GM23338 (cell line): ENCODE measurements at regions not wholly inside any gene's neighbourhood (a gene's known extent, or its start where the extent isn't known, plus 50 kb on each side); places are given as distances from the start of the nearest gene placed in this dataset.

Experiments used
- ATAC-seq: fragments of 200-7000 bp; cut with Tn5 transposase; 3 replicates; pipeline ENCODE4 v1.9.1; 2020
- DNase-seq: peaks from one replicate; pipeline ENCODE4 v3.0.0-alpha.2; 2015; ENCODE audit warnings: low spot score
- H2AFZ ChIP-seq: fragments of 200-600 bp; sonication (generic); 2 replicates; pipeline ENCODE4 v1.8.0; 2016; ENCODE audit warnings: antibody characterized with exemption, mild to moderate bottlenecking, moderate library complexity
- H3F3A ChIP-seq: fragments of 200-600 bp; sonication (generic); replicated peaks from 2 replicates; pipeline ENCODE4 v1.8.0; 2017; ENCODE audit warnings: antibody characterized with exemption, mixed run types, low read depth
- H3K27ac ChIP-seq: fragments of 200-600 bp; sonication (generic); 2 replicates; pipeline ENCODE4 v1.6.1; 2016; ENCODE audit warnings: low read depth
- H3K27me3 ChIP-seq: fragments of 200-600 bp; sonication (generic); 2 replicates; pipeline ENCODE4 v1.8.0; 2016; ENCODE audit warnings: mild to moderate bottlenecking, mixed run types, moderate library complexity; ENCODE audit not compliant: insufficient read depth
- H3K36me3 ChIP-seq: fragments of 200-600 bp; sonication (generic); 2 replicates; pipeline ENCODE4 v1.8.0; 2016; ENCODE audit warnings: mild to moderate bottlenecking; ENCODE audit not compliant: insufficient read depth
- H3K4me1 ChIP-seq: fragments of 200-600 bp; sonication (generic); 2 replicates; pipeline ENCODE4 v1.8.0; 2016; ENCODE audit warnings: mild to moderate bottlenecking, moderate library complexity; ENCODE audit not compliant: insufficient read depth
- H3K4me2 ChIP-seq: fragments of 200-600 bp; sonication (generic); 2 replicates; pipeline ENCODE4 v1.7.1; 2017; ENCODE audit warnings: mixed run types
- H3K4me3 ChIP-seq: fragments of 200-600 bp; sonication (generic); 2 replicates; pipeline ENCODE4 v1.6.1; 2016; ENCODE audit warnings: mixed run types
- H3K79me2 ChIP-seq: fragments of 200-600 bp; sonication (generic); replicated peaks from 2 replicates; pipeline ENCODE4 v1.8.0; 2017; ENCODE audit warnings: mild to moderate bottlenecking; ENCODE audit not compliant: insufficient read depth
- H3K9me2 ChIP-seq: fragments of 200-600 bp; sonication (generic); 2 replicates; pipeline ENCODE4 v1.8.0; 2017; ENCODE audit not compliant: insufficient read depth
- H4K20me1 ChIP-seq: fragments of 200-600 bp; sonication (generic); replicated peaks from 2 replicates; pipeline ENCODE4 v1.8.0; 2017; ENCODE audit warnings: mild to moderate bottlenecking; ENCODE audit not compliant: insufficient read depth
- H3K27ac Mint-ChIP-seq: 2 replicates; pipeline ENCODE4 v1.8.0; 2020; ENCODE audit warnings: inconsistent platforms, mild to moderate bottlenecking, moderate library complexity, mixed read lengths
- H3K27me3 Mint-ChIP-seq: 3 replicates; pipeline ENCODE4 v1.8.0; 2022; ENCODE audit warnings: low read depth, mild to moderate bottlenecking, moderate library complexity, mixed read lengths, inconsistent platforms; ENCODE audit not compliant: insufficient read depth, poor library complexity
- H3K36me3 Mint-ChIP-seq: 3 replicates; pipeline ENCODE4 v1.8.0; 2021; ENCODE audit warnings: low read depth, mild to moderate bottlenecking, inconsistent platforms, moderate library complexity, mixed read lengths
- H3K4me1 Mint-ChIP-seq: 3 replicates; pipeline ENCODE4 v1.8.0; 2020; ENCODE audit warnings: mild to moderate bottlenecking, inconsistent platforms, mixed read lengths
- H3K4me3 Mint-ChIP-seq: 3 replicates; pipeline ENCODE4 v1.8.0; 2021; ENCODE audit warnings: moderate library complexity, mild to moderate bottlenecking, inconsistent platforms, mixed read lengths
- H3K9me3 Mint-ChIP-seq: 3 replicates; pipeline ENCODE4 v1.8.0; 2020; ENCODE audit warnings: moderate library complexity, mild to moderate bottlenecking, inconsistent platforms, mixed read lengths
- CTCF ChIP-seq, 2 experiments: fragments of 200-600 bp in 1 of 2; sonication (generic) in 1 of 2; conservative IDR thresholded peaks; 2 replicates each; pipeline versions ENCODE4 v1.5.1 to v1.6.1; 2016 to 2017; ENCODE audit warnings: antibody characterized with exemption in 2 of 2, low read depth in 2 of 2, mild to moderate bottlenecking in 2 of 2, moderate library complexity in 1 of 2
- ETS1 ChIP-seq: IDR thresholded peaks from 2 replicates; pipeline ENCODE4 v1.6.1; 2016; ENCODE audit warnings: antibody characterized with exemption
- EZH2phosphoT487 ChIP-seq: fragments of 200-600 bp; sonication (generic); IDR thresholded peaks from one replicate; pipeline ENCODE4 v1.8.1; 2018; ENCODE audit warnings: antibody characterized with exemption; ENCODE audit not compliant: unreplicated experiment
- NANOG ChIP-seq: IDR thresholded peaks from 2 replicates; pipeline ENCODE4 v1.6.1; 2016; ENCODE audit warnings: antibody characterized with exemption, borderline replicate concordance
- POLR2AphosphoS5 ChIP-seq: IDR thresholded peaks from 2 replicates; pipeline ENCODE4 v1.6.1; 2016; ENCODE audit warnings: antibody characterized with exemption, low read depth
- REST ChIP-seq: IDR thresholded peaks from one replicate; pipeline ENCODE4 v1.6.1; 2018; ENCODE audit warnings: antibody characterized with exemption; ENCODE audit not compliant: unreplicated experiment
- STAT1 ChIP-seq: IDR thresholded peaks from one replicate; pipeline ENCODE4 v1.6.1; 2016; ENCODE audit warnings: antibody characterized with exemption; ENCODE audit not compliant: unreplicated experiment
- ZNF114 ChIP-seq: fragments of 250-450 bp; sonication (Bioruptor Pico); IDR thresholded peaks from 2 replicates; pipeline ENCODE4 v1.5.0; 2020; ENCODE audit warnings: mild to moderate bottlenecking, moderate library complexity
- ZNF331 ChIP-seq: fragments of 250-450 bp; sonication (Bioruptor Pico); IDR thresholded peaks from 2 replicates; pipeline ENCODE4 v1.5.0; 2020; ENCODE audit warnings: low read depth, mild to moderate bottlenecking, moderate library complexity
- ZNF462 ChIP-seq: fragments of 250-450 bp; sonication (Bioruptor Pico); IDR thresholded peaks from 2 replicates; pipeline ENCODE4 v1.5.0; 2020; ENCODE audit warnings: mild to moderate bottlenecking, moderate library complexity

GRCh38 chr2:118425191-118425590 lies 336.9 kb downstream of the INSIG2 start:
- Histone ChIP-seq H3K27me3 (no peaks in the 10 kb centered on the region), H3K4me2 (no peak overlapping the region), H3K4me3 (no peak overlapping the region), H3K27ac (no peak overlapping the region), H3K9me2 (peaks cover 8% of the 10 kb centered on the region), H2AFZ (no peak overlapping the region), H3K79me2 (no peaks in the 10 kb centered on the region), H3K4me1 (0 out of 2 replicates have a peak, but pooled peaks cover 8% of the 10 kb centered on the region), H4K20me1 (no peaks in the 10 kb centered on the region; the same call in 1 of the 2 replicates), H3F3A (no peaks in the 10 kb centered on the region), H3K36me3 (peaks cover 7% of the 10 kb centered on the region; the same call in 1 of the 2 replicates)
- H3K27ac Mint-ChIP-seq, result no peak overlapping the region
- H3K9me3 Mint-ChIP-seq, result peaks cover 18% of the 10 kb centered on the region
- peaks cover 11% of the 10 kb centered on the region for H3K36me3 Mint-ChIP-seq
- no peaks in the 10 kb centered on the region for H3K27me3 Mint-ChIP-seq
- TF ChIP-seq ETS1, result no peak
- no peak for TF ChIP-seq ZNF114 (CRISPR knock-in tag)
- ATAC-seq (no peak), DNase-seq (no peak)
- no peak overlapping the region; the same call in 2 of the 3 replicates for H3K4me3 Mint-ChIP-seq
- peaks cover 3% of the 10 kb centered on the region; the same call in 2 of the 3 replicates for H3K4me1 Mint-ChIP-seq

GRCh38 chr2:118423776-118424175 lies 335.5 kb downstream of the INSIG2 start:
- Mint-ChIP-seq H3K36me3 (peaks cover 15% of the 10 kb centered on the region), H3K27me3 (no peaks in the 10 kb centered on the region), H3K27ac (no peak overlapping the region; the same call in 1 of the 2 replicates), H3K4me1 (peaks cover 2% of the 10 kb centered on the region; the same call in 2 of the 3 replicates), H3K4me3 (no peak overlapping the region), H3K9me3 (peaks cover 22% of the 10 kb centered on the region)
- no peak for ATAC-seq
- Histone ChIP-seq H4K20me1 (no peaks in the 10 kb centered on the region; the same call in 1 of the 2 replicates), H3K4me3 (no peak overlapping the region), H3K4me2 (no peak overlapping the region), H3K27me3 (no peaks in the 10 kb centered on the region), H2AFZ (no peak overlapping the region), H3K9me2 (peaks cover 8% of the 10 kb centered on the region), H3K36me3 (peaks cover 10% of the 10 kb centered on the region; the same call in 1 of the 2 replicates), H3K27ac (no peak overlapping the region), H3F3A (no peaks in the 10 kb centered on the region), H3K79me2 (no peaks in the 10 kb centered on the region), H3K4me1 (0 out of 2 replicates have a peak, but pooled peaks cover 7% of the 10 kb centered on the region)
- DNase-seq, result no peak
- TF ChIP-seq CTCF (conservative IDR thresholded peaks at IDR 0.05; ENCODE audit: low read depth in 2 of 2) (no peak), NANOG (no peak), REST (no peak), ZNF331 (CRISPR knock-in tag) (no peak), POLR2AphosphoS5 (no peak), EZH2phosphoT487 (no peak), ZNF462 (CRISPR knock-in tag) (no peak), STAT1 (no peak)
